ENCODE measurements at regions not wholly inside any gene's neighbourhood (a gene's known extent, or its start where the extent isn't known, plus 50 kb on each side); places are given as distances from the start of the nearest gene placed in this dataset.

DNA sequence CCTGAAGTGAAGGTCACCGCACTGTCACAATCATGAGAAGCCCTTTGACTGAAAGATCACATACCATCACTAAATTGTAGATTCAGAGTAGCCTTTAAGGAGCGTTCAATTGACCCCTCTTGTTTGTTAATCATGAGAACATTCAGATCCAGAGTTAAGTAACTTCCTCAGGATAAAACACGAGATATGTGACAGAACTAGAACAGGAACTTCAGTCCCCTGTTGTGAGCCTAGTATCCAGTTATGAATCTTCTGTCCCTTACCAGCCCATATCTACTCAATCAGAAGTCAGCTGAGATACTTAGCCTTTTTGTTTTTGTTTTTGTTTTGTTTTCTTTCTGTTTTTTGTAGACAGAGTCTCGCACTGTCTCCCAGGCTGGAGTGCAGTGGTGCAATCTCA, 547.3 kb downstream of the DTWD2 start:
- TF ChIP-seq, protein P1, sequence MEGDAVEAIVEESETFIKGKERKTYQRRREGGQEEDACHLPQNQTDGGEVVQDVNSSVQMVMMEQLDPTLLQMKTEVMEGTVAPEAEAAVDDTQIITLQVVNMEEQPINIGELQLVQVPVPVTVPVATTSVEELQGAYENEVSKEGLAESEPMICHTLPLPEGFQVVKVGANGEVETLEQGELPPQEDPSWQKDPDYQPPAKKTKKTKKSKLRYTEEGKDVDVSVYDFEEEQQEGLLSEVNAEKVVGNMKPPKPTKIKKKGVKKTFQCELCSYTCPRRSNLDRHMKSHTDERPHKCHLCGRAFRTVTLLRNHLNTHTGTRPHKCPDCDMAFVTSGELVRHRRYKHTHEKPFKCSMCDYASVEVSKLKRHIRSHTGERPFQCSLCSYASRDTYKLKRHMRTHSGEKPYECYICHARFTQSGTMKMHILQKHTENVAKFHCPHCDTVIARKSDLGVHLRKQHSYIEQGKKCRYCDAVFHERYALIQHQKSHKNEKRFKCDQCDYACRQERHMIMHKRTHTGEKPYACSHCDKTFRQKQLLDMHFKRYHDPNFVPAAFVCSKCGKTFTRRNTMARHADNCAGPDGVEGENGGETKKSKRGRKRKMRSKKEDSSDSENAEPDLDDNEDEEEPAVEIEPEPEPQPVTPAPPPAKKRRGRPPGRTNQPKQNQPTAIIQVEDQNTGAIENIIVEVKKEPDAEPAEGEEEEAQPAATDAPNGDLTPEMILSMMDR (IDR thresholded peaks at IDR 0.05) = no peak
- TF ChIP-seq POLR2A (IDR thresholded peaks at IDR 0.05) (no peak), POLR2AphosphoS5 (IDR thresholded peaks at IDR 0.05; ENCODE audit: insufficient read depth in 1 of 2, low read depth in 1 of 2) (no peak)

Data from vagina (tissue), 2 donors.